GM03348 (cell line): ENCODE measurements at regions not wholly inside any gene's neighbourhood (a gene's known extent, or its start where the extent isn't known, plus 50 kb on each side); places are given as distances from the start of the nearest gene placed in this dataset.
A peak's percentile ranks its signal among the peaks of the same experiment; 100 is the strongest.
"Not testable (repeated sequence)": the region's sequence is repeated elsewhere in the genome, so short reads cannot be mapped to it uniquely, and the experiment has no call there.

ENCODE experiments used
- DNase-seq: peaks from one replicate; pipeline ENCODE4 v3.0.0; 2012; ENCODE audit warnings: low spot score

- no peak for DNase-seq
These were observed 161.1 kb upstream of the OLIG3 start for GRCh38 chr6:137655291-137655690.

GRCh38 chr6:137656735-137657134 lies 162.5 kb upstream of the OLIG3 start:
- no peak for DNase-seq

DNA sequence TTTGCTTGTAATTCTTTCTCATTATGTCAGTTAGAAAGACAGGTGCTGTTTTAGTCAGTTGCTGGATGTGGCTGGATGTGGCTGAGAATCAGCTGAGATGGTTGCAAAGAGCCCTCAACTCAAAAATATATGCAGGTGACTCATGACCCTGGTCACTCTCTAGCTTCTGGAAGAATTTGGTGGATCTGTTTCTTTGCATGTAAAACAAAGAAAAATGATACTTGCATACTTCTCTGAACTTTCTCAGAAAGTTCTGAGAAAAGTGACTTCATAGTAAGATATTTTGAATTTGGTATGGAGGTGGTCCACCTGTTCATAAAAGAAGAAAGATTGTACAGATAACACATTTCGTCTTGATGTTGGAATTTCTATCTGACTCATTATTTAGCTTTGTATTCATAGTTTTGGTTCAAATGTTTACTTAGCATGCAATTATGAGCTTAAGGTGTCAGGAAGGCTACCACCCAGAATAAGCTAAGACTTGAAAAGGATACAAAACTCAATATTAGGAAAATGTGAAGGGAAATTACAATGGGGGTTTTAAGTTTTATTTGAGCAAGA lies 163.2 kb upstream of the OLIG3 start:
- DNase-seq: no peak

- no peak for DNase-seq
These were observed 164.1 kb upstream of the OLIG3 start for GRCh38 chr6:137658287-137658686.

DNA sequence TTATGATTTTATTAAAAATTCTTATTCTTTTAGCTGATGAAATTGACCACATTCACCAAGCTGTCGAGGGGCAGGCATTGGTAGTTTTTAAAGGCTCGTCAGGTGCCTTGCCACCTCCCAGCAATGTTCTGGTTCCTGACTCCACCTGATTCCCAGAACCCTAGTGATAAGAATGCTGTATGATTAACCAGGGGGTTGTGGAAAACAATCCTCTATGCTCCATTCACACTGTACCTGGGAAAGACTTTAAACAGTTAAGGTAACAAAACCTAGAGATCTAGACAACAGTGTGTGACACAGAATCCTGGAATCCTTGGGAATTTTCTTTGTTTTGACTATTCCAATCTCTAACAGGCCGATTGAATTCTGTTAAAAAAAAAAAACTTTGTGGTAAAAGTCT lies 165.7 kb upstream of the OLIG3 start:
- DNase-seq: no peak

DNA sequence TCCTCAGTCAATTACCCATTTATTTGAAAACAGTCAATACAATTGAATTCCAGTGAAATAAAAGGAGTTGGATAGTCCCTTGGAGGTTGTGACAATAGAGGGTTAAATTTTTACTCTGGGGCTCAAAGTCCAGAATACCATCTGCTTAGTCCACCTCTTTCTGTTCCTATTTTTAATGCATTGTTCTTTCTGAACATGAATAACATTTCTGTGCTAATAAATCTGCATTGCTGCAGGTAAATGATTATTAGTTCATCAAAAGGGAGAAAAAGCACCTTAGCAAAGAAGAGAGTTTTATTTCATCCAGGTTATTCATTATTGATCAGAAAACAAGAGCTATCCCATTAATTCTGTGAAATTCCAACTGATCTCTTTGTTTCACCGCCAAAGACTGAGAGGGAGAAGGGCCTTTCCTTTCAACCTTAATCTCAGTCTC lies 166.1 kb upstream of the OLIG3 start:
- DNase-seq: no peak

- peak; percentile 36 for DNase-seq
These were observed 167.4 kb upstream of the OLIG3 start for GRCh38 chr6:137661601-137662000.

- no peak for DNase-seq
These were observed 170.0 kb upstream of the OLIG3 start for GRCh38 chr6:137664183-137664582.

GRCh38 chr6:137665342-137665934 lies 171.2 kb upstream of the OLIG3 start:
- DNase-seq: no peak

GRCh38 chr6:137666202-137666774 lies 172.1 kb upstream of the OLIG3 start:
- DNase-seq: no peak

DNA sequence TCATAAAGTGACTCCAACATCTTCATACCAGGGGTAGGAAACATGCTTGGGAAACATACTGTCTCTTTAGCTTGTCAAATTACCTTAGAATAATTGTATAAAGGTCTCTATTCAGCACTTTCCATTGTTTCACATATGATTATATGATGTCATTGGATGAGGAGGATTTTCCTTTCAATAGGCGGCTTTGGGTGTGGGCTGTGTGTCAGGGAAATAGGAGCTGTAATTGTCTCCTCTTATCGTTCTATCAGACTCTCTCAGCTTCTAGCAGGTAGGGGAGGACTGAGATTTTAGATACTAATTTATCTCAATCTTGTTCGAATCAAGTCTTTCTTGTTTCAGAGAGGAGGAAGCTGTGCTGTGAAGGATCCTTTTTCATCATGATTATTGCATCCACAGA lies 179.4 kb upstream of the OLIG3 start:
- no peak for DNase-seq

DNA sequence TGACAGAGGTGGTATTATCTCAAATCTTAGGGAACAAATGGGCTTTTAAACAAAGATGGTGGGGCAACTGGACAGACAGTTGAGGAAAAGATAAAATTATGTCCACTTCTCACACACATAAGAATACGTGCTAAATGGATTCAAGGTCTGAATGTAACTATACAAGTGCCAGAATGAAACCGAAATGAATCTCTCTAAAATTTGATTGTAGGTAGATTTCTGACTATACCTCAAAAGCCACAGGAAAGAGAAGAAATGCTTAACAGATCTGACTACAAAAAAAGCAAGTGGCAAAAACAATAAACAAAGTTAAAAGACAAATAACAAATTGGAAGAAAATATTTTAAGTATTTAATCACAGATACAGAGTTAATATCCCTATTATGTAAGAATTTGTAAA lies 182.7 kb upstream of the OLIG3 start:
- no peak for DNase-seq

DNA sequence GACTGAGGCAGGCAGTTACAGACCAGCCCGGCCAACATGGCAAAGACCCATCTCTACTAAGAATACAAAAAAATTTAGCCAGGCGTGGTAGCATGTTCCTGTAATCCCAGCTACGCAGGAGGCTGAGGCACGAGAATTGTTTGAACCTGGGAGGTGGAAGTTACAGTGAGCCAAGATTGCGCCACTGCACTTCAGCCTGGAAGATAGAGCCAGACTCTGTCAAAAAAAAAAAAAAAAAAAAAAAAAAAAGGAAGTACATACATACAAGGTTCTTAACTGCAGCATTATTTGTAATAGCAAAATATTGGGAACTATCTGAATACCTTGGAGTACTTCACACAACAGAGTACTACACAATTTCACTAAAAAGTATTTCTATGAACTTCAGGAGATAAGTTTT lies 183.5 kb upstream of the OLIG3 start:
- no peak for DNase-seq

- no peak for DNase-seq
These were observed 184.3 kb upstream of the OLIG3 start for GRCh38 chr6:137678451-137678850.

DNA sequence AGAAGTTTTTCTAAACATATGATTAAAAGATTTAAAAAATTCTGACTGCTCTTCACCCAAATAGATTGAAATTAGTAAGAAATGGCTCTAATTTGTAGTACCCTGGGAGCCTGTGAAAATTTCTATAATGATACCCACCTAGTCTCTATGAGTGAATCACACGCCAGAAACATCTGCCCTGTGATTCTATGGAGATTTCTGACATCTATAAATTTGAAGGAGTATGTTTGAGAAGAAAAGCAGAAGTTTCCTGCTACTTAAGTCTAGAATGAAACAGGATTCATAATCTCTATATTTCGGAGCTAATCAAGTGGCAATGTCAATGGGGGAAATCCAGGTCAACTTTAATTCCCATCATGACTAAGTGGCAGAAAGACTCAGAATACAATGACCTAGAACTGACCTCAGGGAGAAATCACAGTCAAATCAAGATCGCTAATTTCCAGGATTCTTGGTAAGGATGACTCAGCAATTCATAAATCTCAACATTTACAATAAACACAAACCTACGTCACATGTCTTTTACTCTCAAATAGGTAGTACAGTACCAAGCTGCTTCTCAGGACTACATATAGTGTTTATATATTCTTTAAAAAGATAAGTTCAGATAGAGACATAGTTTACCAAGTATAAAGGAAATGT lies 186.2 kb upstream of the TNFAIP3 start:
- DNase-seq: no peak

DNA sequence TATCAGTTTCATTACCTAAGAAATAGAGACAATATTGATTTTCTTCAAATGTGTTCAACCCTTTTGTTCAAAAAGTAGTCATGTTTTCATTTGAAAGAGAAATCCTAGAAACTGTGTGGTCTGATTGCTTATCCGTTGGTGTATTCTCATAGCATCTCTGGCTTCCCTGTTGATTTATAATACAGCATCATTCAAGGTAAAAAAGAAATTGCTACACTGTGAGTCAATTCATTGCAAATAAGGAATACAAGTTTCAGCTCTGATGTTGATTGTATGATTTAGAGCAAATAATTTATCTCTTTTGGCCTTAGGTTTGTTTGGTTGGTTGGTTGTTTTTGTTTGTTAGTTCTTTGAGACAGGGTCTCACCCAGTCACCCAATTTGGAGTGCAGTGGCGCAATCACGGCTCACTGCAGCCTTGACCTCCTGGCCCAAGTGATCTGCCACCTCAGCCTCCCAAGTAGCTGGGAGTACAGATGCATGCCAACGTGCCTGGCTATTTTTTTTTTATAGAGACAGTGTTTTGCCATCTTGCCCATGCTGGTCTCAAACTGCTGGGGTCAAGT lies 185.5 kb upstream of the TNFAIP3 start:
- DNase-seq: no peak

DNA sequence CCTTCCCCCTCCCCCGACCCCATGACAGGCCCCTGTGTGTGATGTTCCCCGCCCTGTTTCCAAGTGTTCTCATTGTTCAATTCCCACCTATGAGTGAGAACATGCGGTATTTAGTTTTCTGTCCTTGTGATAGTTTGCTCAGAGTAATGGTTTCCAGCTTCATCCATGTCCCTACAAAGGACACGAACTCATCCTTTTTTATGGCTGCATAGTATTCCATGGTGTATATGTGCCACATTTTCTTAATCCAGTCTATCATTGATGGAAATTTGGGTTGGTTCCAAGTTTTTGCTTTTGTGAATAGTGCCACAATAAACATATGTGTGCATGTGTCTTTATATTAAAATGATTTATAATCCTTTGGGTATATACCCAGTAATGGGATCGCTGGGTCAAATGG lies 184.4 kb upstream of the TNFAIP3 start:
- not testable (repeated sequence) for DNase-seq

- no peak for DNase-seq
These were observed 183.1 kb upstream of the TNFAIP3 start for GRCh38 chr6:137683916-137684315.

DNA sequence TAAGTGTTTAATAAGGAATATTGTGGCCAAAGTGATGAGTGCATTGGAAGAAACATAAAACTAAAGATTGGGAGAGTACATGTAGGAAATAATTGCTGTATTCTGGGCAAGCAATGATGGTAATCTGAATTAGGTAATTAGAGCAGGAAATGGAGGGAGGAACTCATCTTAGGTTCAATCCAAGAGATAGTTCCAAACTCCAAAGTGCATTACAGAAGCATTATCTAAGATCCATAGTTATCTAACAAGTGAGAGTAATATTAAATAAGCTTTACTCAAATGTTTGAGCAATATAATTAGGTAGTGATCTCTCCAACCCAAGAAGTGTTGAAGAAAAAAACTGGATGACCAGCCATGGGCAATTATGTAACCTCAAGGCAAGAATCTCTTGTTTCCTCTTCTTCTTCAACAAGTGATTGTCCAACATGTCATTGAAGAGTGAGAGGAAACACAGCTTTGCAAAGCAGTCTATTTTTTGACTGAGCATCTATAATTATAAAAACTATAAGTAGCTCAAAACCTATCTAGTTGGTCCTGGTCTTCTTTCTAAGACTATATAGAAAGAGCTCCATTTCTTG lies 181.2 kb upstream of the TNFAIP3 start:
- no peak for DNase-seq

DNA sequence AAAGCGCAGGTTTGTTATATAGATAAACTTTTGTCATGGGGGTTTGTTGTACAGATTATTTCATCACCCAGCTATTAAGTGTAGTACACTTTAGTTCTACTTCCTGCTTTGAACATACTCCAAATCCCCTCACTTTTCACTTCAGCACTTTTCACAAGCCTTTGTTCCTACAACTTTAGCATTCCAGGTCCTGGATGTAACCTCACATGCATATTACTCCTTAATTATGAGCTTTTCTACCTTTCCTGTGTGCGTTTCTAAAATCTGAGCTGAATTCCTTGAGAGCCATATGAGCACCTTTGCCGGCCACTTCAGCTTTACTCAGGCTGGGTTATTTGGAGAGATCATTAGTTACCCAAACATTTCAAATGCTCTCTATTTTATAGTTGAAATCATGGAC lies 179.2 kb upstream of the TNFAIP3 start:
- no peak for DNase-seq

DNA sequence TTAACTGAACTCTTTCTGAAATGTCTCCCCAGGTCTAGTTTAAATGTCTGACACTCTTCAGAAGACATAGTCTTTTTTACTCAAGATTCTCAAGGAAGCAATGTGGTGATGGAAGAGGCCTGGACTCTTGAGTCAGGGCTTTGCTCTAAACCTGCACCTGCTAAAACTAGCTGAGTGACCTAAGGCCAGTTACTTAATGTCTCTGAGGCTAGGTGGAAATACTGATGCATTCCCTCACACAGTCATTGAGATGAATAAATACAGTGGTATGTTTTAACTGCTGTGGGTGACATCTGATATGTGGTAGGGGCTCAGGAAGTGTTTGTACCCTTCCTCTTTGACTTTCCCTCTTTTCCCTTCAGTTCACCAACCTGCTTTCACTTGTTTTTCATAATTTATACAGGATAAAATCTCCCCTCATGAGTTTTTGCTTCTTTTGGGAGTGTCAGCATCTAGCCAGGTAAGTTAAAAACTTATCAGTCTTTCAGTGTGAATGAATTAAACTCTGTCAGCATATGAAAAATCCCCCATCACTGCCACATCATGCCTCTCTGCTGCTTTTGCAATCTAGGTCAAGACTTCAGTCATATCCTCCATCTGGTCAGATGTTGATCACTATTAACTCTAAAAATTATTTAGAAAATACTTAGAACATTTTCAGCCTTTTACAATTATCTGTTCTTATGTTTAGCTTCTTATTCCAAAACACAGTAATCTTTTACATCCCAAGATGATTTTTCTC lies 178.7 kb upstream of the TNFAIP3 start:
- DNase-seq: no peak

GRCh38 chr6:137689377-137689776 lies 177.7 kb upstream of the TNFAIP3 start:
- DNase-seq: no peak
